ENCODE measurements at regions not wholly inside any gene's neighbourhood (a gene's known extent, or its start where the extent isn't known, plus 50 kb on each side); places are given as distances from the start of the nearest gene placed in this dataset.

- no peaks in the 10 kb centered on the region for H3K36me3 ChIP-seq
- TF ChIP-seq CTCF (IDR thresholded peaks at IDR 0.05), result no peak
- no peak for DNase-seq
Observed at GRCh38 chr4:126273746-126274145, 959.0 kb downstream of the FAT4 start.

GRCh38 chr4:126291886-126292285 lies 977.1 kb downstream of the FAT4 start:
- intact Hi-C loops (cut with DNase I; ENCODE audit: low total_unique reads), result no loop called here

More at GRCh38 chr4:126273746-126274145, 959.0 kb downstream of the FAT4 start:
- Histone ChIP-seq H3K9me3 (no peaks in the 10 kb centered on the region), H3K4me3 (no peak overlapping the region), H3K4me1 (no peaks in the 10 kb centered on the region), H3K27ac (no peak overlapping the region), H3K27me3 (no peaks in the 10 kb centered on the region)
- intact Hi-C loops (cut with DNase I; ENCODE audit: low total_unique reads), result no loop called here

GRCh38 chr4:126298271-126298670 lies 983.5 kb downstream of the FAT4 start:
- Histone ChIP-seq H3K36me3 (no peaks in the 10 kb centered on the region), H3K27ac (peak overlapping the region; percentile 1 to 33), H3K9me3 (peaks cover 0 to 6% (median 0%) of the 10 kb centered on the region in 3 donors), H3K4me3 (no peak overlapping the region), H3K27me3 (no peaks in the 10 kb centered on the region), H3K4me1 (peaks cover 0 to 11% (median 6%) of the 10 kb centered on the region in 4 donors)
- no peak for TF ChIP-seq CTCF (IDR thresholded peaks at IDR 0.05)
- no peak for DNase-seq
- intact Hi-C loops (cut with DNase I; ENCODE audit: low total_unique reads), result no loop called here

More at GRCh38 chr4:126291886-126292285, 977.1 kb downstream of the FAT4 start:
- TF ChIP-seq CTCF (IDR thresholded peaks at IDR 0.05), result no peak
- no peak overlapping the region for H3K4me3 ChIP-seq
- no peaks in the 10 kb centered on the region for H3K27me3 ChIP-seq
- H3K27ac ChIP-seq, result no peak overlapping the region
- no peaks in the 10 kb centered on the region for H3K9me3 ChIP-seq
- H3K36me3 ChIP-seq, result no peaks in the 10 kb centered on the region
- DNase-seq, result no peak
- H3K4me1 ChIP-seq, result no peaks in the 10 kb centered on the region

- peaks cover 0 to 37% (median 4%) of the 10 kb centered on the region in 4 donors for H3K4me1 ChIP-seq
- TF ChIP-seq CTCF (IDR thresholded peaks at IDR 0.05), result no peak
- intact Hi-C loops (cut with DNase I; ENCODE audit: low total_unique reads), result no loop called here
- H3K9me3 ChIP-seq, result no peaks in the 10 kb centered on the region
- peak; percentile 66 to 77 for DNase-seq
- H3K27me3 ChIP-seq, result no peaks in the 10 kb centered on the region
- H3K4me3 ChIP-seq, result no peak overlapping the region
- peak overlapping the region; percentile 59 to 70 for H3K27ac ChIP-seq
- H3K36me3 ChIP-seq, result no peaks in the 10 kb centered on the region
Observed at GRCh38 chr4:126306152-126306869, 991.6 kb downstream of the FAT4 start.

GRCh38 chr4:126318376-126318775 lies 1003.6 kb downstream of the FAT4 start:
- no peak overlapping the region for H3K4me3 ChIP-seq
- no peak for DNase-seq
- no peaks in the 10 kb centered on the region for H3K4me1 ChIP-seq
- no peaks in the 10 kb centered on the region for H3K27me3 ChIP-seq
- H3K36me3 ChIP-seq, result no peaks in the 10 kb centered on the region
- intact Hi-C loops (cut with DNase I; ENCODE audit: low total_unique reads), result no loop called here
- H3K9me3 ChIP-seq, result no peaks in the 10 kb centered on the region
- TF ChIP-seq CTCF (IDR thresholded peaks at IDR 0.05), result no peak
- no peak overlapping the region for H3K27ac ChIP-seq
